B cell (primary cell): ENCODE measurements at regions not wholly inside any gene's neighbourhood (a gene's known extent, or its start where the extent isn't known, plus 50 kb on each side); places are given as distances from the start of the nearest gene placed in this dataset.

Experiments
- ATAC-seq: fragments of 200-7000 bp; cut with Tn5 transposase; one replicate; pipeline ENCODE4 v1.10.0; 2021; ENCODE audit warnings: low read depth, mild to moderate bottlenecking, moderate number of reproducible peaks, moderate library complexity
- CTCF ChIA-PET: fragments of 350-600 bp; sonication (Branson Sonifier 250); formaldehyde crosslinking; loops from one replicate; lab custom pipeline; 2021; ENCODE audit warnings: antibody characterized with exemption, inconsistent platforms; lab: Charles Lee
- POLR2A ChIA-PET: fragments of 350-600 bp; sonication (Branson Sonifier 250); formaldehyde crosslinking; loops from one replicate; lab custom pipeline; 2021; ENCODE audit warnings: antibody characterized with exemption; lab: Charles Lee
- DNase-seq: peaks from one replicate; pipeline ENCODE4 v3.0.0; 2013
- H2AFZ ChIP-seq: 2 replicates; pipeline ENCODE4 v1.6.1; 2012; ENCODE audit warnings: mild to moderate bottlenecking, low read depth, low read length; ENCODE audit not compliant: insufficient read depth, poor library complexity, severe bottlenecking
- H3K27ac ChIP-seq, 2 donors: 1 replicate in 1 of 2; 2 replicates in 1 of 2; pipeline ENCODE4 v1.5.1; 2012 to 2013; ENCODE audit warnings: low read length in 2 of 2, mild to moderate bottlenecking in 2 of 2, moderate library complexity in 1 of 2
- H3K27me3 ChIP-seq, 4 experiments: fragments of 200-600 bp in 1 of 4; sonication (generic) in 1 of 4; replicated peaks in 1 of 4; 1 replicate in 2 of 4; 2 replicates in 2 of 4; pipeline versions ENCODE4 v1.6.1 to v1.7.0; 2013 to 2016; ENCODE audit warnings: low read length in 3 of 4, mild to moderate bottlenecking in 2 of 4, mixed read lengths in 1 of 4, moderate library complexity in 1 of 4; ENCODE audit not compliant: insufficient read depth in 4 of 4, control insufficient read depth in 3 of 4; ENCODE audit errors: control extremely low read depth in 1 of 4
- H3K36me3 ChIP-seq, 2 experiments: replicated peaks in 1 of 2; 1 replicate in 1 of 2; 2 replicates in 1 of 2; pipeline versions ENCODE4 v1.6.1 to v1.7.1; 2013; ENCODE audit warnings: low read length in 1 of 2; ENCODE audit not compliant: insufficient read depth in 2 of 2, control insufficient read depth in 1 of 2; ENCODE audit errors: control extremely low read depth in 1 of 2, extremely low read depth in 1 of 2
- H3K4me1 ChIP-seq, 2 donors: fragments of 200-600 bp in 1 of 2; sonication (generic) in 1 of 2; 1 replicate in 1 of 2; 2 replicates in 1 of 2; pipeline versions ENCODE4 v1.5.1 to v1.6.1; 2013 to 2017; ENCODE audit warnings: low read length in 2 of 2; ENCODE audit not compliant: control insufficient read depth in 2 of 2, insufficient read depth in 2 of 2
- H3K4me2 ChIP-seq: replicated peaks from 2 replicates; pipeline ENCODE3; 2012; ENCODE audit warnings: mild to moderate bottlenecking, low read depth, low read length; ENCODE audit not compliant: poor library complexity, severe bottlenecking
- H3K4me3 ChIP-seq, 5 experiments: fragments of 200-600 bp in 1 of 5; sonication (generic) in 1 of 5; 1 replicate in 3 of 5; 2 replicates in 2 of 5; pipeline versions ENCODE4 v1.5.1 to v1.7.0; 2011 to 2016; ENCODE audit warnings: low read length in 4 of 5, mild to moderate bottlenecking in 4 of 5, low read depth in 2 of 5, control low read depth in 1 of 5, moderate library complexity in 1 of 5; ENCODE audit not compliant: insufficient read depth in 1 of 5; ENCODE audit errors: control extremely low read depth in 1 of 5, extremely low read depth in 1 of 5
- H3K79me2 ChIP-seq: fragments of 200-600 bp; sonication (generic); one replicate; pipeline ENCODE4 v1.6.0; 2016; ENCODE audit warnings: low read length; ENCODE audit not compliant: control insufficient read depth, insufficient read depth
- H3K9ac ChIP-seq: fragments of 200-600 bp; sonication (generic); 2 replicates; pipeline ENCODE4 v1.6.1; 2017; ENCODE audit warnings: mild to moderate bottlenecking, low read length, moderate library complexity
- H3K9me3 ChIP-seq, 3 donors: one replicate each; pipeline versions ENCODE4 v1.6.1 to v1.7.1; 2013; ENCODE audit warnings: low read length in 2 of 3; ENCODE audit not compliant: control insufficient read depth in 2 of 3, insufficient read depth in 1 of 3; ENCODE audit errors: control extremely low read depth in 1 of 3
- H4K20me1 ChIP-seq: 2 replicates; pipeline ENCODE4 v1.6.0; 2012; ENCODE audit warnings: mild to moderate bottlenecking, low read length; ENCODE audit not compliant: insufficient read depth, control insufficient read depth, poor library complexity, severe bottlenecking
- H3K27ac Mint-ChIP-seq: one replicate; pipeline ENCODE4 v1.8.0; 2021; ENCODE audit warnings: mixed read lengths
- H3K27me3 Mint-ChIP-seq: one replicate; pipeline ENCODE4 v1.8.0; 2021; ENCODE audit warnings: mixed read lengths
- H3K4me1 Mint-ChIP-seq: one replicate; pipeline ENCODE4 v1.8.0; 2021; ENCODE audit warnings: mixed read lengths
- H3K4me3 Mint-ChIP-seq: one replicate; pipeline ENCODE4 v1.8.0; 2021; ENCODE audit warnings: mixed read lengths
- H3K9me3 Mint-ChIP-seq: one replicate; pipeline ENCODE4 v1.8.0; 2022; ENCODE audit warnings: mixed read lengths; ENCODE audit not compliant: insufficient read depth
- CTCF ChIP-seq: fragments of 200-600 bp; IDR thresholded peaks from one replicate; pipeline ENCODE4 v1.8.0; 2022; ENCODE audit warnings: antibody characterized with exemption, mild to moderate bottlenecking
- EZH2 ChIP-seq: IDR thresholded peaks from 2 replicates; pipeline ENCODE4 v1.6.1; 2012; ENCODE audit warnings: borderline replicate concordance, low read depth, mild to moderate bottlenecking, moderate library complexity, low read length; ENCODE audit not compliant: insufficient read depth, poor library complexity, severe bottlenecking
- WGBS: methylation state at CpG from one replicate; pipeline ENCODE4 v1.1.5; 2013; ENCODE audit warnings: missing lambda C conversion rate; ENCODE audit not compliant: insufficient coverage; 5-methylcytosine and 5-hydroxymethylcytosine counted together
- intact Hi-C: fragments of 100-400 bp; cut with micrococcal nuclease; formaldehyde crosslinking; loops from one replicate; pipeline ENCODE4 v1.10.0; 2022

GRCh38 chr6:115411756-115412155 lies 648.9 kb downstream of the FRK start:
- no peak for TF ChIP-seq CTCF
- Histone ChIP-seq H3K4me2 (no peak overlapping the region), H3K36me3 (no peaks in the 10 kb centered on the region), H3K4me3 (no peak overlapping the region), H2AFZ (no peak overlapping the region), H3K9ac (no peak overlapping the region), H3K27me3 (no peaks in the 10 kb centered on the region), H3K4me1 (no peaks in the 10 kb centered on the region), H4K20me1 (no peaks in the 10 kb centered on the region), H3K27ac (no peak overlapping the region), H3K9me3 (no peaks in the 10 kb centered on the region), H3K79me2 (no peaks in the 10 kb centered on the region)
- Mint-ChIP-seq H3K4me3 (no peak overlapping the region), H3K9me3 (peaks cover 2% of the 10 kb centered on the region), H3K27me3 (no peaks in the 10 kb centered on the region), H3K4me1 (no peaks in the 10 kb centered on the region), H3K27ac (no peak overlapping the region)
- ATAC-seq (no peak), DNase-seq (no peak)
- intact Hi-C loops, result no loop called here
- POLR2A ChIA-PET, result no interaction called here
- CTCF ChIA-PET, result no interaction called here
- WGBS, result 80% methylated on average over 1 of the region's 2 CpGs

- no peaks in the 10 kb centered on the region for H4K20me1 ChIP-seq
- TF ChIP-seq EZH2 (no peak), CTCF (no peak)
- POLR2A ChIA-PET, result no interaction called here
- ATAC-seq (no peak), DNase-seq (no peak)
- H3K9ac ChIP-seq, result no peak overlapping the region
- no peak overlapping the region for H3K27ac ChIP-seq
- no peak overlapping the region for H3K4me3 ChIP-seq
- no peaks in the 10 kb centered on the region for H3K4me1 ChIP-seq
- Mint-ChIP-seq H3K4me3 (no peak overlapping the region), H3K4me1 (no peaks in the 10 kb centered on the region), H3K27me3 (no peaks in the 10 kb centered on the region), H3K27ac (no peak overlapping the region), H3K9me3 (peaks cover 2% of the 10 kb centered on the region)
- H3K27me3 ChIP-seq, result no peaks in the 10 kb centered on the region
- H3K4me2 ChIP-seq, result no peak overlapping the region
- intact Hi-C loops, result no loop called here
- no peaks in the 10 kb centered on the region for H3K36me3 ChIP-seq
- no peaks in the 10 kb centered on the region for H3K79me2 ChIP-seq
- CTCF ChIA-PET, result no interaction called here
- H2AFZ ChIP-seq, result no peak overlapping the region
- H3K9me3 ChIP-seq, result no peaks in the 10 kb centered on the region
- WGBS, result no CpG with 5 or more reads among the region's 1 CpG
Observed at GRCh38 chr6:115404446-115404845, 656.2 kb downstream of the FRK start.
